GM18511 (cell line): ENCODE measurements at regions not wholly inside any gene's neighbourhood (a gene's known extent, or its start where the extent isn't known, plus 50 kb on each side); places are given as distances from the start of the nearest gene placed in this dataset.
"Not testable (repeated sequence)": the region's sequence is repeated elsewhere in the genome, so short reads cannot be mapped to it uniquely, and the experiment has no call there.

Experiments used
- ATAC-seq: cut with Tn5 transposase; IDR thresholded peaks from one replicate; pipeline ENCODE4 v1.9.1; 2021; ENCODE audit warnings: mild to moderate bottlenecking, moderate library complexity; ENCODE audit not compliant: unreplicated experiment

- no peak for ATAC-seq
Observed at GRCh38 chr3:150135287-150135721, 164.6 kb upstream of the PFN2 start.

GRCh38 chr3:150133293-150133692, 162.6 kb upstream of the PFN2 start:
- ATAC-seq: no peak

GRCh38 chr3:150132101-150132749, 161.5 kb upstream of the PFN2 start:
- peak; percentile 91 for ATAC-seq

GRCh38 chr3:150131663-150132062, 161.0 kb upstream of the PFN2 start:
- no peak for ATAC-seq

- no peak for ATAC-seq
Observed at GRCh38 chr3:150130404-150131100, 159.9 kb upstream of the PFN2 start.

- ATAC-seq: no peak
Observed at GRCh38 chr3:150129166-150129565, 158.5 kb upstream of the PFN2 start.

GRCh38 chr3:150128126-150128525, 157.4 kb upstream of the PFN2 start:
- ATAC-seq: no peak

GRCh38 chr3:150127011-150127490, 156.4 kb upstream of the PFN2 start:
- no peak for ATAC-seq

GRCh38 chr3:150124142-150124541, 153.4 kb upstream of the PFN2 start:
- no peak for ATAC-seq

- ATAC-seq: not testable (repeated sequence)
Observed at GRCh38 chr3:150123249-150123648, 152.6 kb upstream of the PFN2 start.

- ATAC-seq: no peak
Observed at GRCh38 chr3:150118219-150118618, 147.5 kb upstream of the PFN2 start.

GRCh38 chr3:150117076-150117475, 146.4 kb upstream of the PFN2 start:
- no peak for ATAC-seq

- ATAC-seq: no peak
Observed at GRCh38 chr3:150116196-150116595, 145.5 kb upstream of the PFN2 start.

- peak; percentile 91 for ATAC-seq
Observed at GRCh38 chr3:150114873-150115540, 144.3 kb upstream of the PFN2 start.

GRCh38 chr3:150114273-150114672, 143.6 kb upstream of the PFN2 start:
- ATAC-seq: no peak

- no peak for ATAC-seq
Observed at GRCh38 chr3:150110097-150110496, 139.4 kb upstream of the PFN2 start.

GRCh38 chr3:150107429-150108175, 136.9 kb upstream of the PFN2 start:
- no peak for ATAC-seq

- ATAC-seq: no peak
Observed at GRCh38 chr3:150106740-150107428, 136.2 kb upstream of the PFN2 start.

- peak; percentile 47 for ATAC-seq
Observed at GRCh38 chr3:150105886-150106612, 135.4 kb upstream of the PFN2 start.

GRCh38 chr3:150105025-150105424, 134.3 kb upstream of the PFN2 start:
- no peak for ATAC-seq
